ENCODE measurements at regions not wholly inside any gene's neighbourhood (a gene's known extent, or its start where the extent isn't known, plus 50 kb on each side); places are given as distances from the start of the nearest gene placed in this dataset.

DNA sequence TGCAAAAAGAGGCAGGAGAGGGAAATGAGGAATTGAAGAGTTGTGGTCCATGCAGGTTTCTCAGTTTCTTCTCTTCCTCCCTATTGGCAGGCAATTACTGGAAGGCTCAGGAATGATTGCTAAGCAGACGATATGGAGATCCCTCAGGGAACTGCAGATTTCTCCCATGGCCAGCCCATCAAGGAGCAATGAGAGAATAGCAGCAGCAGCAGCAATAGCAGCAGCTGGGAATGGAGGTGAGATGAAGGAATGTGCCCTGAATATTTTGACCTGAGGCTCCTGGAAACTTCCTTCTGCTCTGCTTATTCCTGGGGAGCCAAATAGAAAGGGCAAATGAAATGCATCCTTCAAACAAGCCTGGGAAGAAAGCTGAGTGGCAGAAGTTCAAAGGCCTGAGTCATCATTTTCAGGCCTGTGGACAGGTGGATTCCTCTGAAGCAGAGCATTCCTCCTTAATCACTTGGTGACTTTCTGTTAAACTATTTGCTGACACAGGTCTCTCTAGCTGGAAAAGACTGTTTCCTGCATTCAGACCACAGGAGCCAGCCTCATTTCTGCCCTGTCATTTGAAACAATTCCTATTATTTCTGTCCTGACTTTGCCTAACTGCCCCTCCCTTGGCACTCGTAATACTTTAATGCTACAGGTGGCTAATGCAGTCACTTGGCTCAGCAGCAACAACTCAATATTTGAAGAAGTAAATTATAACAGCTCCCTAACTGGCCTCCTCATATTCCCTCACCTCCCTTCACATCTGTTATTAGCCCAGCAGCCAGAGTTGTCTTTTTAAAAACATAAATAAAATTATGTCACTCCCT, 146.9 kb upstream of the GADL1 start:
- Histone ChIP-seq H4K20me1 (ENCODE audit: insufficient read depth, low read length) (no peaks in the 10 kb centered on the region), H2AFZ (ENCODE audit: low read length) (no peak overlapping the region), H3K79me2 (ENCODE audit: insufficient read depth, low read length) (no peaks in the 10 kb centered on the region), H3K9me3 (ENCODE audit: low read depth, low read length) (no peaks in the 10 kb centered on the region), H3K27ac (ENCODE audit: low read depth, low read length) (no peak overlapping the region), H3K36me3 (ENCODE audit: insufficient read depth, low read length) (no peaks in the 10 kb centered on the region), H3K4me3 (ENCODE audit: insufficient read depth, low read length) (no peak overlapping the region), H3K27me3 (ENCODE audit: insufficient read depth, low read length) (no peaks in the 10 kb centered on the region), H3K4me2 (ENCODE audit: insufficient read depth, low read length) (no peak overlapping the region), H3K4me1 (ENCODE audit: insufficient read depth, low read length) (peaks cover 17% of the 10 kb centered on the region)
- DNase-seq (ENCODE audit: insufficient read length, low spot score, missing footprints): peak; percentile 67
- TF ChIP-seq, protein P1, sequence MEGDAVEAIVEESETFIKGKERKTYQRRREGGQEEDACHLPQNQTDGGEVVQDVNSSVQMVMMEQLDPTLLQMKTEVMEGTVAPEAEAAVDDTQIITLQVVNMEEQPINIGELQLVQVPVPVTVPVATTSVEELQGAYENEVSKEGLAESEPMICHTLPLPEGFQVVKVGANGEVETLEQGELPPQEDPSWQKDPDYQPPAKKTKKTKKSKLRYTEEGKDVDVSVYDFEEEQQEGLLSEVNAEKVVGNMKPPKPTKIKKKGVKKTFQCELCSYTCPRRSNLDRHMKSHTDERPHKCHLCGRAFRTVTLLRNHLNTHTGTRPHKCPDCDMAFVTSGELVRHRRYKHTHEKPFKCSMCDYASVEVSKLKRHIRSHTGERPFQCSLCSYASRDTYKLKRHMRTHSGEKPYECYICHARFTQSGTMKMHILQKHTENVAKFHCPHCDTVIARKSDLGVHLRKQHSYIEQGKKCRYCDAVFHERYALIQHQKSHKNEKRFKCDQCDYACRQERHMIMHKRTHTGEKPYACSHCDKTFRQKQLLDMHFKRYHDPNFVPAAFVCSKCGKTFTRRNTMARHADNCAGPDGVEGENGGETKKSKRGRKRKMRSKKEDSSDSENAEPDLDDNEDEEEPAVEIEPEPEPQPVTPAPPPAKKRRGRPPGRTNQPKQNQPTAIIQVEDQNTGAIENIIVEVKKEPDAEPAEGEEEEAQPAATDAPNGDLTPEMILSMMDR (IDR thresholded peaks at IDR 0.05; ENCODE audit: extremely low read depth, low read depth, low read length): no peak

DNA sequence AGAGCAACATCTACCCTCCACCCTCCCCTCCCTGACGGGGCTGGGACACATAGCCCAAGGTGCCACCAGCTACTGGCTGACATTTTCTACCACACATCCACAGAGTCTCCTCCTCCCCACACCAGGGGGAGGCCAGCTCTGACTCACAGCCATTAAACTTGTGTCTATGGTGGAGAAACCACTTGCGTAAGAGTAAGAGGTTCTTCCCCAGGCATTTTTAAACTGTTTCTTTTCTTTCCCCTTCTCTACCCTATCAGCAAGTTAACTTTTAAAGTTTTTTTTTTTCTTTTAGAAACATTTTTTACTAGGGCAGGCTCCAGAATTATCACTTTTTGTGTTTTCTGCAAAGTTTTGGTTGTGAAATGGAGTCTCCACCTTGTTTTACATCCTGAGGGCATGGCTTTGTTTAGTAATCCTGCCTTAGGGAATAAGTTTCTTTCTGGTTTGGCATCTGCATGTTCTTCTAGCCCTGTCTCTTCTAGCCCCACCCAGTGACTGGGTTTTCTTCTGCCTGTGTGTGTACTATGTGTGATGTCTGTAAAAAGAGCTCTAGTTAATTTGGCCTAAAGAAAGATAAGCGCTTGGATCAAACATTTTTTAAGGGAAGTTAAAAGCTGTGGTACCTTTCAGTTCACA, 148.8 kb upstream of the GADL1 start:
- Histone ChIP-seq H4K20me1 (ENCODE audit: insufficient read depth, low read length) (no peaks in the 10 kb centered on the region), H3K79me2 (ENCODE audit: insufficient read depth, low read length) (no peaks in the 10 kb centered on the region), H3K27ac (ENCODE audit: low read depth, low read length) (no peak overlapping the region), H3K4me2 (ENCODE audit: insufficient read depth, low read length) (no peak overlapping the region), H3K4me1 (ENCODE audit: insufficient read depth, low read length) (peaks cover 17% of the 10 kb centered on the region), H3K4me3 (ENCODE audit: insufficient read depth, low read length) (no peak overlapping the region), H3K27me3 (ENCODE audit: insufficient read depth, low read length) (no peaks in the 10 kb centered on the region), H3K36me3 (ENCODE audit: insufficient read depth, low read length) (no peaks in the 10 kb centered on the region), H2AFZ (ENCODE audit: low read length) (no peak overlapping the region), H3K9me3 (ENCODE audit: low read depth, low read length) (no peaks in the 10 kb centered on the region)
- DNase-seq (ENCODE audit: insufficient read length, low spot score, missing footprints): no peak
- TF ChIP-seq, protein P1 (IDR thresholded peaks at IDR 0.05; ENCODE audit: extremely low read depth, low read depth, low read length): no peak

DNA sequence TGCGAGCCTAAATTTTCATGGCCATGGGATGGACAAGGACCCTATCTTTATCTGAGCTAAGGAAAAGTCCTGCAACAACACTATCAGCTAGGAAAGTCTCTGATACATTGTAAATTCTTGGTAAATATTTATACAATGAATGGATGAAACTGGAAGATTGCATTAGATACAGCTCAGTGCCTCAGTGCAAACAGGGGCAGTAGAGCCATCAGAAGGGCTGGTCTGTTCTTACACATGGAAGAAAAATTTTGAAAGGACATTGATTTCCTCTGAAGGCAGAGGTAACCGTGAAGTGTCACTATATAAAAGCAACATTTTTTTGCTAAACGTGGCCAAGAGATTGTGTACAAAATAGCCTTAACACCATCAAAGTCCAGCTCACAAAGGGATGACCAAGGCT, 153.2 kb upstream of the GADL1 start:
- H3K79me2 ChIP-seq (ENCODE audit: insufficient read depth, low read length): no peaks in the 10 kb centered on the region
- no peak for DNase-seq (ENCODE audit: insufficient read length, low spot score, missing footprints)
- no peaks in the 10 kb centered on the region for H4K20me1 ChIP-seq (ENCODE audit: insufficient read depth, low read length)
- H3K9me3 ChIP-seq (ENCODE audit: low read depth, low read length): no peaks in the 10 kb centered on the region
- H3K36me3 ChIP-seq (ENCODE audit: insufficient read depth, low read length): no peaks in the 10 kb centered on the region
- TF ChIP-seq, protein P1 (IDR thresholded peaks at IDR 0.05; ENCODE audit: extremely low read depth, low read depth, low read length): no peak
- peaks cover 7% of the 10 kb centered on the region for H3K4me1 ChIP-seq (ENCODE audit: insufficient read depth, low read length)
- no peak overlapping the region for H2AFZ ChIP-seq (ENCODE audit: low read length)
- no peak overlapping the region for H3K27ac ChIP-seq (ENCODE audit: low read depth, low read length)
- H3K4me3 ChIP-seq (ENCODE audit: insufficient read depth, low read length): no peak overlapping the region
- no peaks in the 10 kb centered on the region for H3K27me3 ChIP-seq (ENCODE audit: insufficient read depth, low read length)
- H3K4me2 ChIP-seq (ENCODE audit: insufficient read depth, low read length): no peak overlapping the region

DNA sequence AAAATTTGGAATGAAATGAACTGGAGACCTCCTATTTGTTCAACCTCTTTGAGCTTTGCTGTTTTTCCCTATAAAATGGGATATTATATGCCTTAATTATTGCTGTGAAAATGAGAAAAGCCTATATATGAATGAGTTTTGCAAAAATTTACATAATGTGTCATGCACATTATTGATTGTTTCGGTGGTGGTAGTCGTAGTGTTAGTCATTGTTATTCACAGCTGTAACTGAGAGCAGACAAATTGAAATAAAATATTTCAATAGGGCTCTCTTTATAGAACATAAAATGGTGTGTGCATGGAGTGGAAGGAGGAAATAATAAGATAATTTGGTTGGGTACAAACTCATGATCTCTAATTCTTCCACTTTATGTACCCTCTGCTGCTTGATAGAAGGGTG, 153.7 kb upstream of the GADL1 start:
- H3K79me2 ChIP-seq (ENCODE audit: insufficient read depth, low read length): no peaks in the 10 kb centered on the region
- H3K27ac ChIP-seq (ENCODE audit: low read depth, low read length): no peak overlapping the region
- DNase-seq (ENCODE audit: insufficient read length, low spot score, missing footprints): no peak
- H3K4me3 ChIP-seq (ENCODE audit: insufficient read depth, low read length): no peak overlapping the region
- H3K36me3 ChIP-seq (ENCODE audit: insufficient read depth, low read length): no peaks in the 10 kb centered on the region
- peaks cover 7% of the 10 kb centered on the region for H3K4me1 ChIP-seq (ENCODE audit: insufficient read depth, low read length)
- H3K27me3 ChIP-seq (ENCODE audit: insufficient read depth, low read length): no peaks in the 10 kb centered on the region
- H2AFZ ChIP-seq (ENCODE audit: low read length): no peak overlapping the region
- TF ChIP-seq, protein P1 (IDR thresholded peaks at IDR 0.05; ENCODE audit: extremely low read depth, low read depth, low read length): no peak
- H3K9me3 ChIP-seq (ENCODE audit: low read depth, low read length): no peaks in the 10 kb centered on the region
- H4K20me1 ChIP-seq (ENCODE audit: insufficient read depth, low read length): no peaks in the 10 kb centered on the region
- no peak overlapping the region for H3K4me2 ChIP-seq (ENCODE audit: insufficient read depth, low read length)
